HG03196 (cell line): ENCODE measurements at regions not wholly inside any gene's neighbourhood (a gene's known extent, or its start where the extent isn't known, plus 50 kb on each side); places are given as distances from the start of the nearest gene placed in this dataset.
"Not testable (repeated sequence)": the region's sequence is repeated elsewhere in the genome, so short reads cannot be mapped to it uniquely, and the experiment has no call there.

Experiments used
- ATAC-seq: cut with Tn5 transposase; IDR thresholded peaks from one replicate; pipeline ENCODE4 v1.9.1; 2021; ENCODE audit not compliant: unreplicated experiment

GRCh38 chr5:6081727-6082210 is 296.6 kb downstream of the MED10 start:
- no peak for ATAC-seq

- no peak for ATAC-seq
Observed at GRCh38 chr5:6080930-6081726, 297.2 kb downstream of the MED10 start.

- no peak for ATAC-seq
Observed at GRCh38 chr5:6080436-6080835, 297.9 kb downstream of the MED10 start.

DNA sequence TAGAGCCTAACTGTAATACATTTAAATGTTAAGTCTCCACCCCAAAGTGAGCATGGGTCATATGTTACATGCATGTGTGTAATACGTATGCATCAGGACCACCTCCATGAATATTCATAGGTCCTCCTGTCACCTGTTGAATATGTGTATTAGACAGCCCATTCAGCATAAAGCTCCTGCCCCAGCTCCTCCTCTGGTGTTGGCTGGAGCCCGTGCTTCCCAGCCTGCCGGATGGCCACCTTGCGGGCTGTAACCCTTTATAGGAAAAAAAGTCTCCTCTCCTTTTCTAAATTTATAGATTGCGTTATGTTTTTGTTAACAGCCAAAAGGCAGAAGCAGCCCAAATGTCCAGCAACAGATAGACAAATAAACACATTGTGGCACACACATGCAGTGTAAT is 299.5 kb downstream of the MED10 start:
- no peak for ATAC-seq

- ATAC-seq, result no peak
Observed at GRCh38 chr5:6076341-6077239, 301.8 kb downstream of the MED10 start.

DNA sequence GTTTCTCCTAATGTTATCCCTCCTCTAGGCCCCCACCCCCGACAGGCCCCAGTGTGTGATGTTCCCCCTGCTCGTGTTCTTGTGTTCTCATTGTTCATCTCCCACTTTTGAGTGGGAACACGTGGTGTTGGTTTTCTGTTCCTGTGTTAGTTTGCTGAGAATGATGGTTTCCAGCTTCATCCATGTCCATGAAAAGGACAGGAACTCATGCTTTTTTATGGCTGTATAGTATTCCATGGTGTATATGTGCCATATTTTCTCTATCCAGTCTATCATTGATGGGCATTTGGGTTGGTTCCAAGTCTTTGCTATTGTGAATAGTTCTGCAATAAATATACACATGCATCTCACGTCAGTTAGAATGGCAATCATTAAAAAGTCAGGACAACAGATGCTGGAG is 305.9 kb downstream of the MED10 start:
- ATAC-seq, result not testable (repeated sequence)

DNA sequence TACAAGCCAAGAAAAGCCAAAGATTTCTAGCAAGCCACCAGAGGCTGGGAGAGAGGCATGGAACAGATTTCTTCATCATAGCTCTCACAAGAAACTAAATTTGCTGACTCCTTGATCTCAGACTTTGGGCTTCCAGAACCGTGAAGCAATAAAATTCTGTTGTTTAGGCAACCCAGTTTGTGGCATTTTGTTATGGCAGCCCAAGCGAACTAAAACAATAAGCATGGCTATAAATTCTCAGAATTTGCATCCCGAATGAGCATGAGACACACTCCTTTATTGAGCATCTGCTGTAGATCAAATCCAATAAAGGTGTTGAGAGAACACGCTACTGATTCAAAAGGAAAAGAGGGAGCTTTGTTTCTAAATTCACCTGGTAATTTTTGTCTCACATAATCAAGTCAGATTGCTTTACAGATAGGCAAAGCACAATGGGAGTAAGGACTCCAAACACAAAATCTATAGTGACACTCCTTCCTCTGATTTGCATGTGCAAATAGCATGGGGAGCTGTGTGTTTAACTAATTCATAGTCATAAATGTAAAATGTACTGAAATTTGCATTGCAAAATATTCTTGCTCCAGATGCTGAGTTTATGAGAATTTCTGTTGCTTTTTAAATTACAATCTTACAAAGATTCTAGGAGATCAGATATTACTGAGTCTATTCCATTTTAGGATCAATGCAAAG is 308.7 kb downstream of the MED10 start:
- no peak for ATAC-seq

DNA sequence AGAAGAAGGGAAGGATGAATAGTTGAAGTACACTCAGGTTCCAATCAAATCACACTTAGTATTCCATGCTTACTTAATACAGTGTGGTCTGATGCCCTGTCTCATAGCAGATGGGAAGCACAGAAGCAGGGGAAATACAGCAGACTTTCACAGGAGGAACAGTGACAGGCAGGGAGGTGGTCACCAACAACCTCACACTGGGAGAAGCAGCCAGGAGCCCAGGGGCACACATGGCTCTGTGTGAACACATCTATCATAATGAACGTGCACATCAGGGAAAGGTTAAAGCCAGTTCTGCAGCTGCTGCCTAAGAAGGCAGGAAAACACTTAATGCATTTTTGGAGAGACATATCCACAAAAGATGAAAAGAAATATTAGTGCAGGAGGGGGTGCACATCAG is 312.3 kb downstream of the MED10 start:
- no peak for ATAC-seq

GRCh38 chr5:6059137-6059800 is 319.1 kb downstream of the MED10 start:
- ATAC-seq, result no peak

GRCh38 chr5:6058055-6058715 is 320.2 kb downstream of the MED10 start:
- no peak for ATAC-seq

DNA sequence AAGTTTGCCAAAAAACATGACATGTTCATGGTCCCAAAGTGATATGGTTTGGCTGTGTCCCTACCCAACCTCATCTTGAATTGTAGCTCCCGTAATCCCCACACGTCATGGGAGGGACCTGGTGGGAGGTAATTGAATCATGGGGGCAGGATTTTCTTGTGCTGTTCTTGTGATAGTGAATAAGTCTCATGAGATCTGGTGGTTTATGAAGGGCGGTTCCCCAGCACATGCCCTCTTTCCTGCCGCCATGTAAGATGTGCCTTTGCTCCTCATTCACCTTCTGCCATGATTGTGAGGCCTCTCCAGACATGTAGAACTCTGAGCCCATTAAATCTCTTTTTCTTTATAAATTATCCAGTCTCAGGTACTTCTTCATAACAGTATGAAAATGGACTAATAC is 322.1 kb downstream of the MED10 start:
- no peak for ATAC-seq

GRCh38 chr5:6049662-6050061 is 328.7 kb downstream of the MED10 start:
- ATAC-seq, result no peak

- ATAC-seq, result no peak
Observed at GRCh38 chr5:6048746-6049145, 329.6 kb downstream of the MED10 start.

DNA sequence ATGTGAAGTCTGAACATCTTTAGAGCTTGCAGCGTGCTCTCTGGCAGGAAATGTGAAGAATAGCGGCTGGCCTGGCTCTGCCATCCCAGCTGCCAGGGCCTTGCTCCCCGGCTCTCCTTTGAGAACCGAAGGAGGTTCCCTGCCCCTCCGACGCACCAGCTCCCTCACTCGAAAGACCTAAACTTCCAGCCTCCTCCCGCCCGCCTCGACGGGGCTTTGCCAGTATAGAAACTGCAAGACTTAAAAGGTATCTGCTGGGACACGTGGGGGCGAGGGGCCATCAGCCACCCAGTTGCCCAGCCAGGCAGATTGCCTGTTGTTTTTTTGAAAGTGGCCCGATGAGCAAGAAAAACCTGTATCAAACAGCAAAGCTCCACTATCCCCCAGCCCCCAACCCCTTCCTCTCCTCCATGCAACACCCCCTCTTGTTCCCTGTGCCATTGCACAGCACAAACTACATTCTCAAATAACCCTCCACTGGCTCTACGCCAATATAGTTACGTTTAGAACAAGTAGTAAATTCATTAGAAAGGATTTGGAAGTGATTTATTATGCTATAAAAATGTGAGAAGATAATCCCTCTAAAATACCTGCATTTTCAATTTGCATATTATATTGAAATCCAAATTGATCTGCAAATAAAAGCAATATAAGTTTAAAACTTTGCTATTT is 331.9 kb downstream of the MED10 start:
- ATAC-seq, result no peak

DNA sequence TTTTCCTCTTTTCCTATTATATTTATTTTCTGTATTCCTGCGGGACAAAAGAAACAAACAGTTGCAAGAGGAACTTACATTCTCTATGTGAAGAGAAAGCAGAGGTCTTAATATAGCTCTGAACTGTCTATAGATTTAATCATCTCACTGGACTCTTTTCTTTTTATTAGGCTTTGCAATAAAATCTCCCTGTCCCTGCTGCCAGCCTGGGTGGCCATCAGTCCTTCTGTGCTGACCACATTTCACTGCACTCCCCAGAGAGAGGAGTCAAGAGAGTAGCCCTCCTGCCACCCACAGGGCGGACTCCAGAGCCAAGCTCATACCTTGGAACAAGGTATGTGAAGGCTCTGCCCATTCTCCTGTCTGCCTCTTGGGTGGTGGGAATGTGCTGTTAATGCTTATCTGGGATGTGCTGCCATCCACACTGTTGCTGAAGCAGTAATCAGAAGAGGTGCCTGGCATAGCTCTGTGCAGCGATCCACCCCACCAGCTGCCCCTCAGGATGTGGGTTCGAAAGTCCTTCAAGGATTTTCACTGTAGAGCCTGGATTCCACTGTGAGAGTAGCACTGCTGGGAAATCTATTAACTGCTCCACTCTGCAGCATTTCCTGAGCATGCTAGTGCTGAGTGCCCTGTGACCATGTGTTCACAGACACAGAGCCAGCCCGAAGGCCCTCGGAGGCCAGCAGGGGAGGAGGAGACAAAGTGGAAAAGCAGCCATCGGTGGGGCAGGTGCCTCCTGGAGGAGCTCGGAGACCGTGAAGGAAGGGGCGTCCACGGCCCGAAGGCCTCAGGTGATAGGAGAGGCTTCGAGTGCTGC is 334.6 kb downstream of the MED10 start:
- no peak for ATAC-seq

DNA sequence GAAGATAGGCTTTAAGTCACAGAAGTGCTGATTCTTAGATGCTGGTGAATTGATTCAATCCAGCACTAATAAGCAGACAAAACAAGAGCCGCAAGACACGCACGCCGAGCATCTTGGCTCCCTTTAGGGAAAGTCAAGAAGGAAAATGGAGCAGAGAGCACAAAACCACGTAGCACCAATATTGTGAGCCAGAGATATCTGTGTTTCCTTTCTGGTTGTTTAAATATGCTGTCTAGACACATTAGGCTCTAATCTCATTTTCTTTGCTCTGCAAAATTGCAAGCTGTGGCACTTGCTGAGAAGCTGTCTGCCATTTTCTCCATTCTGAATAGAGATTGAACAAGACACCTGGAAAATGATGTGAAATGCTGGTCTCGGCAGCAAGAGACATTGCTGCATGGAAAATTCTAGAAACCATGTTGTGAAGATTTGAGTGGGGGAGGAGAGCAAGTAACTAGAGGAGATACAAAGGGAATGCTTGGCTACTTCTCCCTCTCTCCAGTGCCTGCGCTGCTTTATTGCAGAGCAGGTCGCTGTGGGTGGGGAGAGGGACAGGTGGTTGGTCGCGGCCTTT is 336.3 kb downstream of the MED10 start:
- no peak for ATAC-seq

GRCh38 chr5:6039111-6039510 is 339.2 kb downstream of the MED10 start:
- no peak for ATAC-seq

DNA sequence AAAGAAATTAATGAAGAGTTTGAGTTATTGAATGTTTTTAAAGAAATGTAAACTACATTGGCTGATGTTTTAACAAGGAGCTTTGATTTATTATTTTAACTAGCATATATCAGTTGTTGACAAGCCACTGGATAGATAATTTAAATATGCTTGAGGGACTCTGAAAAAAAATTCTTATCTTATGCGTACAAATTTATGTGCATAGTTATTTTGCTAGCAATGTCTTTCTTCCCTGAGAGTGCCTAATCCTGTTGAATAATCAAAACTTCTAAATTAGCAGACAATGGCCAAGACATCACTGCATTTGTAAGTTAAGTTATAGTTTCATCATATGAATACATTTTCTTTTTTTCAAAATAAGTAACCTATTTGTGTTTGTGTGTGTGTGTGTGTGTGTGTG is 342.3 kb downstream of the MED10 start:
- no peak for ATAC-seq
